ENCODE measurements at regions not wholly inside any gene's neighbourhood (a gene's known extent, or its start where the extent isn't known, plus 50 kb on each side); places are given as distances from the start of the nearest gene placed in this dataset.

DNA sequence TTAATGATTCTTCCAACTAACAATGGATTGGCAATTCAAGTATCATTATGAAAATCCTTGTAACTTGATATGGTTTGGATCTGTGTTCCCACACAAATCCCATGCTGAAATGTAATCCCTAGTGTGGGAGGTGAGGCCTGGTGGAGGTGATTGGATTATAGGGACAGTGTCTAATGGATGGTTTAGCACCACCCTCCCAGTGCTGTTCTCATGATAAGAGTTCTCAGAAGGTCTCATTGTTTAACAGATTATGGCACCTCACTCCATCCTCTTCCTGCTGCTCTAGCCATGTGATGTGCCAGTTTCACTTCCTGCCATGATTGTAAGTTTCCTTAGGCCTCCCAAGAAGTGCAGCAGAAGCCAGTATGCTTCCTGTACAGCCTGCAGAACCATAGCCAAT is 1116.2 kb upstream of the EDIL3 start:
- TF ChIP-seq CTCF (IDR thresholded peaks at IDR 0.05) (no peak), POLR2A (IDR thresholded peaks at IDR 0.05) (no peak), EP300 (IDR thresholded peaks at IDR 0.05) (no peak)
